ENCODE measurements at regions not wholly inside any gene's neighbourhood (a gene's known extent, or its start where the extent isn't known, plus 50 kb on each side); places are given as distances from the start of the nearest gene placed in this dataset.

DNA sequence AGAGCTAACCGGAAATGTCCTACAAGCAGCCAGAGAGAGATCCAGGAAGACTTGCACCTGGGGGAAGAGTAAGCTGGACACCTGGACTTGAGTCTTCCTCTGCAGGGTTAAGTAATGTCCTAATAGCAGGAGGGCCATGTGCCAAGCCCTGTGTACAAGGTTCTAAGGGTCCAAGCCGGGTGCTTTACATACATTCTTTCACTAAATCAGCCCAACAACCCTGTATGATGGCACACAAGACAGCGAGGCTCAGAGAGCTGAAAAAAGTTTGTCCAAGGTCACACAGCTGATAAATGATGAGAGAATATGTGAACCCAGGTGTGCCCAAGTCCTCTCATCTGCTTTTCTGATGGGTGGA, 215.1 kb upstream of the CDYL start:
- Histone ChIP-seq H3K4me2 (ENCODE audit: low read length) (no peak overlapping the region), H3K9me2 (ENCODE audit: insufficient read depth, low read length) (no peaks in the 10 kb centered on the region), H3K27ac (ENCODE audit: low read depth, low read length, poor library complexity, severe bottlenecking) (no peak overlapping the region), H3K9me3 (ENCODE audit: low read length) (no peaks in the 10 kb centered on the region), H4K20me1 (ENCODE audit: insufficient read depth, low read length) (no peaks in the 10 kb centered on the region), H3K4me3 (ENCODE audit: low read depth, low read length, poor library complexity, severe bottlenecking) (no peak overlapping the region), H3K36me3 (ENCODE audit: insufficient read depth, low read length) (no peaks in the 10 kb centered on the region), H2AFZ (ENCODE audit: low read length) (no peak overlapping the region), H3K79me2 (ENCODE audit: insufficient read depth, low read depth, low read length) (no peaks in the 10 kb centered on the region), H3K4me1 (ENCODE audit: insufficient read depth, low read length, poor library complexity, severe bottlenecking) (no peaks in the 10 kb centered on the region)
- ChIA-PET CTCF (ENCODE audit: unreplicated experiment) (no interaction called here), POLR2A (no interaction called here)
- DNase-seq (ENCODE audit: low spot score): no peak
- no peak for TF ChIP-seq EZH2phosphoT487 (IDR thresholded peaks at IDR 0.05; ENCODE audit: borderline replicate concordance, low read depth, low read length)
- TF ChIP-seq, protein P1, sequence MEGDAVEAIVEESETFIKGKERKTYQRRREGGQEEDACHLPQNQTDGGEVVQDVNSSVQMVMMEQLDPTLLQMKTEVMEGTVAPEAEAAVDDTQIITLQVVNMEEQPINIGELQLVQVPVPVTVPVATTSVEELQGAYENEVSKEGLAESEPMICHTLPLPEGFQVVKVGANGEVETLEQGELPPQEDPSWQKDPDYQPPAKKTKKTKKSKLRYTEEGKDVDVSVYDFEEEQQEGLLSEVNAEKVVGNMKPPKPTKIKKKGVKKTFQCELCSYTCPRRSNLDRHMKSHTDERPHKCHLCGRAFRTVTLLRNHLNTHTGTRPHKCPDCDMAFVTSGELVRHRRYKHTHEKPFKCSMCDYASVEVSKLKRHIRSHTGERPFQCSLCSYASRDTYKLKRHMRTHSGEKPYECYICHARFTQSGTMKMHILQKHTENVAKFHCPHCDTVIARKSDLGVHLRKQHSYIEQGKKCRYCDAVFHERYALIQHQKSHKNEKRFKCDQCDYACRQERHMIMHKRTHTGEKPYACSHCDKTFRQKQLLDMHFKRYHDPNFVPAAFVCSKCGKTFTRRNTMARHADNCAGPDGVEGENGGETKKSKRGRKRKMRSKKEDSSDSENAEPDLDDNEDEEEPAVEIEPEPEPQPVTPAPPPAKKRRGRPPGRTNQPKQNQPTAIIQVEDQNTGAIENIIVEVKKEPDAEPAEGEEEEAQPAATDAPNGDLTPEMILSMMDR (conservative IDR thresholded peaks at IDR 0.05; ENCODE audit: low read length): no peak
- intact Hi-C loops (cut with micrococcal nuclease; ENCODE audit: unreplicated experiment): no loop called here
- BruUV-seq (replicated peaks): no TSS peak

DNA sequence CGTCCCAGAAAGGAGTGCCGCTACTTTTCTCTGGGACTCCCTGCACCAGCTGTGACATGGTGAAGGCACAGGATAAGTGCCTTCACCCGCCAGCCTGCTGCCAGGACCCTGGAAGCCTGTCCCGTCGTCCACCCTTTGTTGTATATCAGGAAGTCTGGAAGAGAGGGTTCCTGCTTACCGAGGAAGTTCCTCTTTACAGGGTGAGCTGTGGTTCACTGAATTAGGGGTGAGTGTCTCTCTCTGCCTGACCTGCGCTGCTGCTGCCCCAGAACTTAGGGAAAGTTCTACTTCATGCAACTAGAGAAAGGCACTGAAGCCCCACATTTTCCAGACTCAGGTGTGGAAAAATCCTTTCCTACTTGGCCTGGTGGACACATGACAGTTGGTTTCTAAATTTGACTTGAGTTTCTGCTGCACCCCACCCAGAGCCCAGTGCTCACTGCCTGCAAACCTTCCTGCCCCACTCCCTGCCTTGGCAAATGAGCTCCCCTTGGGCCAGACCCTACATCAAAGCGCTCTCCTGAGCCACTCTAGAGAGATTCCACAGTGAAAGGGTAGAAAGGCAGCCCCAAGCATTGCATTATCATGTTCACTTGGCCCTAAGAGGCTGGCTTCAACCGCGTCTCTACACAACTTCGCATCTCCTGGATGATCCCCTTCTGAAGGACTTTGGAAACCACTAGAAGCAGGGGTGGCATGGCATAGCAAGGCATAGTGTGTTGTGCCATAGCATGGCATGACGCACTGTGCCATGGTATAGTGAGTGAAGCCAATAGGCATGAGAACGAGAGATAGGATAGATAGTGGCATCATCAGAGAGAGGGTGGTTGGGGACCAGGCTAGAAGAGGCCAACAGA, 215.8 kb upstream of the CDYL start:
- no peaks in the 10 kb centered on the region for H3K79me2 ChIP-seq (ENCODE audit: insufficient read depth, low read depth, low read length)
- H2AFZ ChIP-seq (ENCODE audit: low read length): no peak overlapping the region
- POLR2A ChIA-PET: no interaction called here
- H3K9me3 ChIP-seq (ENCODE audit: low read length): no peaks in the 10 kb centered on the region
- no peaks in the 10 kb centered on the region for H3K9me2 ChIP-seq (ENCODE audit: insufficient read depth, low read length)
- no peaks in the 10 kb centered on the region for H4K20me1 ChIP-seq (ENCODE audit: insufficient read depth, low read length)
- H3K27ac ChIP-seq (ENCODE audit: low read depth, low read length, poor library complexity, severe bottlenecking): no peak overlapping the region
- no peak for DNase-seq (ENCODE audit: low spot score)
- CTCF ChIA-PET (ENCODE audit: unreplicated experiment): no interaction called here
- no peak overlapping the region for H3K4me2 ChIP-seq (ENCODE audit: low read length)
- intact Hi-C loops (cut with micrococcal nuclease; ENCODE audit: unreplicated experiment): no loop called here
- H3K4me1 ChIP-seq (ENCODE audit: insufficient read depth, low read length, poor library complexity, severe bottlenecking): no peaks in the 10 kb centered on the region
- H3K36me3 ChIP-seq (ENCODE audit: insufficient read depth, low read length): no peaks in the 10 kb centered on the region
- H3K4me3 ChIP-seq (ENCODE audit: low read depth, low read length, poor library complexity, severe bottlenecking): no peak overlapping the region
- no peak for TF ChIP-seq EZH2phosphoT487 (IDR thresholded peaks at IDR 0.05; ENCODE audit: borderline replicate concordance, low read depth, low read length)
- TF ChIP-seq, protein P1 (conservative IDR thresholded peaks at IDR 0.05; ENCODE audit: low read length): no peak
- BruUV-seq (replicated peaks): no TSS peak

DNA sequence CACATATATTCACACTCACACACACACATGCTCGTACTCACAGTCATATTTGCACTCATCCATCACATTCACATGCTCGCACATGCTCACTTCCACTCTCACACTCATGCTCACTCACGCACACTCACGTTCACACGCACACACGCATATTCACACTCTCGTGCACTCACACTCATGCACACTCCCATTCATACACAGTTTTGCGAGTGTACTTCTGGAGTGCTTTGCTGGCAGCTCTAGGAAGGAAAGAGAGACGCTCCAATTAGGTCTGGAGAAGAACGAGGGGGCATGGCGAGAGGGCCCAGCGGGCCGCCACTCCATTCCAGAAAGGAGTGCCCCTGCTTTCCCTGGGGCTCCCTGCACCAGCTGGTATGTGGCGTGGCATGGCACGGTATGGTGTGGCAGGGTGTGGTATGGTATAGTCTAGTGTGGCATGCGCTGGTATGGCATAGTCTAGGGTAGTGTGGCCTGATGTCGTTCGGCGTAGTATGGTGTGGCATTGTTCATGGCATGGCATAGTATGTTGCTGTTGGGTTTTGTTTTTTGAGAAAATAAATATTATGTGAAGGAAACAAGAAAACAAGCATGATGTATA, 216.8 kb upstream of the CDYL start:
- Histone ChIP-seq H3K9me3 (ENCODE audit: low read length) (no peaks in the 10 kb centered on the region), H3K4me2 (ENCODE audit: low read length) (no peak overlapping the region), H3K9me2 (ENCODE audit: insufficient read depth, low read length) (no peaks in the 10 kb centered on the region), H4K20me1 (ENCODE audit: insufficient read depth, low read length) (no peaks in the 10 kb centered on the region), H3K79me2 (ENCODE audit: insufficient read depth, low read depth, low read length) (no peaks in the 10 kb centered on the region), H3K27ac (ENCODE audit: low read depth, low read length, poor library complexity, severe bottlenecking) (no peak overlapping the region), H3K4me3 (ENCODE audit: low read depth, low read length, poor library complexity, severe bottlenecking) (no peak overlapping the region), H3K36me3 (ENCODE audit: insufficient read depth, low read length) (no peaks in the 10 kb centered on the region), H3K4me1 (ENCODE audit: insufficient read depth, low read length, poor library complexity, severe bottlenecking) (no peaks in the 10 kb centered on the region), H2AFZ (ENCODE audit: low read length) (no peak overlapping the region)
- no peak for DNase-seq (ENCODE audit: low spot score)
- TF ChIP-seq, protein P1 (conservative IDR thresholded peaks at IDR 0.05; ENCODE audit: low read length): no peak
- TF ChIP-seq EZH2phosphoT487 (IDR thresholded peaks at IDR 0.05; ENCODE audit: borderline replicate concordance, low read depth, low read length): no peak
- POLR2A ChIA-PET: no interaction called here
- BruUV-seq (replicated peaks): no TSS peak
- intact Hi-C loops (cut with micrococcal nuclease; ENCODE audit: unreplicated experiment): no loop called here
- CTCF ChIA-PET (ENCODE audit: unreplicated experiment): no interaction called here
